ENCODE measurements at regions not wholly inside any gene's neighbourhood (a gene's known extent, or its start where the extent isn't known, plus 50 kb on each side); places are given as distances from the start of the nearest gene placed in this dataset.

DNA sequence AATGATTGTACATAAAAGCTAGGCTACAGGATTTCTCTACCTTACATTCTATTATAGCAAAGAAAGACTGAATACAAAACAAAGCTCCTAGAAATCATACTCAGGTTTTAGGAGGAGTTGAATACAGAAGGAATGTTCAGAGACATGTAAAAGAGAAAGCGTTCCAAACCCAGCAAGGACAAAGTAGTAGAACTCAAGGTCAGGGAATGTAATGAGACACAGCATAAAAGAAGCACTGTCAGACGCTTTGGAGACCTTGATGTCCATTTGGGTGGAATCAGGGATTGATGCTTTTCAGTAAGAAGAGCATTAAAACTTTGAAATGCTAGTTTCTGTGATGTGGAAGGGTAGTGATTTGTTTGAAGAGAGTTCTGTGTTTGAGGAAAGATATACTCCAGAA, 303.6 kb downstream of the PCDH7 start:
- TF ChIP-seq, protein P1, sequence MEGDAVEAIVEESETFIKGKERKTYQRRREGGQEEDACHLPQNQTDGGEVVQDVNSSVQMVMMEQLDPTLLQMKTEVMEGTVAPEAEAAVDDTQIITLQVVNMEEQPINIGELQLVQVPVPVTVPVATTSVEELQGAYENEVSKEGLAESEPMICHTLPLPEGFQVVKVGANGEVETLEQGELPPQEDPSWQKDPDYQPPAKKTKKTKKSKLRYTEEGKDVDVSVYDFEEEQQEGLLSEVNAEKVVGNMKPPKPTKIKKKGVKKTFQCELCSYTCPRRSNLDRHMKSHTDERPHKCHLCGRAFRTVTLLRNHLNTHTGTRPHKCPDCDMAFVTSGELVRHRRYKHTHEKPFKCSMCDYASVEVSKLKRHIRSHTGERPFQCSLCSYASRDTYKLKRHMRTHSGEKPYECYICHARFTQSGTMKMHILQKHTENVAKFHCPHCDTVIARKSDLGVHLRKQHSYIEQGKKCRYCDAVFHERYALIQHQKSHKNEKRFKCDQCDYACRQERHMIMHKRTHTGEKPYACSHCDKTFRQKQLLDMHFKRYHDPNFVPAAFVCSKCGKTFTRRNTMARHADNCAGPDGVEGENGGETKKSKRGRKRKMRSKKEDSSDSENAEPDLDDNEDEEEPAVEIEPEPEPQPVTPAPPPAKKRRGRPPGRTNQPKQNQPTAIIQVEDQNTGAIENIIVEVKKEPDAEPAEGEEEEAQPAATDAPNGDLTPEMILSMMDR (IDR thresholded peaks at IDR 0.05), result no peak
- TF ChIP-seq POLR2A (IDR thresholded peaks at IDR 0.05), result no peak

Measured in adrenal gland (tissue), 5 donors.